ENCODE measurements at regions not wholly inside any gene's neighbourhood (a gene's known extent, or its start where the extent isn't known, plus 50 kb on each side); places are given as distances from the start of the nearest gene placed in this dataset.

- no peak for DNase-seq
Measured at GRCh38 chr16:82236415-82236814, 66.4 kb upstream of the MPHOSPH6 start.

- no peak for DNase-seq
Measured at GRCh38 chr16:82232806-82233205, 62.8 kb upstream of the MPHOSPH6 start.

GRCh38 chr16:82231008-82231787 is 61.2 kb upstream of the MPHOSPH6 start:
- DNase-seq, result no peak

GRCh38 chr16:82229800-82230619 is 60.0 kb upstream of the MPHOSPH6 start:
- peak; percentile 79 for DNase-seq

- DNase-seq, result no peak
Measured at GRCh38 chr16:82226327-82226726, 56.3 kb upstream of the MPHOSPH6 start.

- no peak for DNase-seq
Measured at GRCh38 chr16:82224821-82225220, 54.8 kb upstream of the MPHOSPH6 start.

- DNase-seq, result no peak
Measured at GRCh38 chr16:82220541-82220940, 50.5 kb upstream of the MPHOSPH6 start.
